Frontal cortex (tissue), 3 donors: ENCODE measurements at regions not wholly inside any gene's neighbourhood (a gene's known extent, or its start where the extent isn't known, plus 50 kb on each side); places are given as distances from the start of the nearest gene placed in this dataset.
"Not testable (repeated sequence)": the region's sequence is repeated elsewhere in the genome, so short reads cannot be mapped to it uniquely, and the experiment has no call there.

Source experiments
- DNase-seq, 2 donors: peaks; one replicate each; pipeline ENCODE4 v3.0.0; 2012; ENCODE audit warnings: low spot score in 2 of 2
- FAIRE-seq: peaks from 2 replicates; lab custom pipeline; 2012; peaks lifted over from hg19 to GRCh38; lab: Jason Lieb, UNC
- donor health status: control.
- donor health status: control.
- donor health status: control.

GRCh38 chr4:81799371-81799770 lies 327.7 kb upstream of the RASGEF1B start:
- FAIRE-seq = no peak
- no peak for DNase-seq

DNA sequence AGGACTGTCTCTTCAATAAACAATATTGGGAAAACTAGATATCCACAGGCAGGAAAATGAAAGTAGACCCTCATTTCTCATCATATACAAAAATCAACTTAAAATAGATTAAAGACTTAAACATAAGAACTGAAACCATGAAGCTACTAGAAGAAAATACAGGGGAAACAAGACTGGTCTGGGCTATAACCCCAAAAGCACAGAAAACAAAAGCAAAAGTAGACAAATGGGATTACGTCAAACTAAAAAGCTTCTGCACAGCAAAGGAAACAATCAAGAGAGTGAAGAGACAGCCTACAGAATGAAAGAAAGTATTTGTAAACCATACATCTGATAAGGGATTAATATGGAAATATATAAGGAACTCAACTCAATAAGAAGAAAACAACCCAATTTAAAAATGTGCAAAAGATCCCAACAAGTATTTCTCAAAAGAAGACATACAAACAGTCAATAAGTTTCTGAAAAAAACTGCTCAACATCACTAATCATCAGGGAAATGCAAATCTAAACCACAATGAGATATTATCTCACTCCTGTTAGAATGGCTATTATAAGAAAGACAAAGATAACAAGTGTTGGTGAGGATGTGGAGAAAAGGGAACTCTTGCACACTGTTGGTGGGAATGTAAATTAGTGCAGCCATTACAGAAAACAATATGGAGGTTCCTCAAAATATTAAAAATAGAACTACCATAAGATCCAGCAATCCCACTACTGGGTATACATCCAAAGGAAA lies 325.3 kb upstream of the RASGEF1B start:
- DNase-seq = no peak
- no peak for FAIRE-seq

- FAIRE-seq (no peak), DNase-seq (no peak)
Observed at GRCh38 chr4:81792521-81792920, 320.8 kb upstream of the RASGEF1B start.

DNA sequence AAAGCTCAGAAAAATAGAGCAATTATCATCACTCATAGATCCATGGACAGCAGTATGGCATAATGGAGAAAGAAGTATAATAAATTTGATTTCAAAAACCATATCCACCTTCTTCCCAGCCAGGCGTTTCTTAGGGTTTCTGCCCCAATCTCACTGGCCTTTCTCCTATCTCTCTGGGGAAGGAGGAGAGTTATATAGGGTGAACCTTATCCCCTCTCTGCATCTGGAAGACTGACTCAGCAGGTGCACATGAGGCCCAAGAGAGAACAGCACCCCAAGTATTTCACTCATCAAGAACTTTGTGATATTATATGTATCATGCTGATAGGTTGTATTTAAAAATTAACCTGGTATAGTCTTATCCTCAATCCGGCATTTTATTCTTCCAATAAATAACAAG lies 318.8 kb upstream of the RASGEF1B start:
- FAIRE-seq (no peak), DNase-seq (no peak)

DNA sequence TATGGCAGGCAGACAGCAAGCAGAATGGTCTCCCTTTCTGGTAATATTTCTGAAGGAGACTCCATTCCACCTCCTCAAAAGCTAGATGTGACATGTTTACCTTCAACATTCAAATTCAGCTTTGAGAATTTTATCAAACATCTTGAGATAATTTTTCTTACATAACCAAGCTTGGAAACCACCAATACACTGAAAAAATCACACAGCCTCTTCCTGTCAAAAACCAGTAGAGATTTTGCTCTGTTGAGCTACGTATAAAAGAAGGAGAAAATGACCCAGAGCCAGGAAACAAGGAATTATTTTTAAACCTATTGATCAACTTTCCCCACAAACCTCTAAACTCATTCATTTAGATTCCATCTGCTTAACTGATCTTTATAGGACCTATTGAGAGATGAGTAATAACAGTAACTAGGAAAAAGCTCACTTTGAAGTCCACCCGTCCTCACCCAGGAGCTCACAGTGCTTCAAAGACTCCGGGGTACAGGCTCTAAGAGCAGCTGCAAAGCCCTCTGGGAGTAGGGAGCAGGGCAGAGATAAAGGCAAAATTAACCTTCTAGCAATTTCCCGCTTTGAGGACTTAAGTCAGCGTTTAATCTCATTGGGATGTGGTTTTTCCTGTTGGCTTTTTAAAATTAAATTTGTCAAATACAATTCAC lies 318.2 kb upstream of the RASGEF1B start:
- FAIRE-seq (no peak), DNase-seq (no peak)

- FAIRE-seq (no peak), DNase-seq (no peak)
Observed at GRCh38 chr4:81789158-81789557, 317.5 kb upstream of the RASGEF1B start.

GRCh38 chr4:81786766-81787165 lies 315.1 kb upstream of the RASGEF1B start:
- FAIRE-seq (no peak), DNase-seq (no peak)

- DNase-seq (no peak), FAIRE-seq (no peak)
Observed at GRCh38 chr4:81786063-81786763, 314.5 kb upstream of the RASGEF1B start.

DNA sequence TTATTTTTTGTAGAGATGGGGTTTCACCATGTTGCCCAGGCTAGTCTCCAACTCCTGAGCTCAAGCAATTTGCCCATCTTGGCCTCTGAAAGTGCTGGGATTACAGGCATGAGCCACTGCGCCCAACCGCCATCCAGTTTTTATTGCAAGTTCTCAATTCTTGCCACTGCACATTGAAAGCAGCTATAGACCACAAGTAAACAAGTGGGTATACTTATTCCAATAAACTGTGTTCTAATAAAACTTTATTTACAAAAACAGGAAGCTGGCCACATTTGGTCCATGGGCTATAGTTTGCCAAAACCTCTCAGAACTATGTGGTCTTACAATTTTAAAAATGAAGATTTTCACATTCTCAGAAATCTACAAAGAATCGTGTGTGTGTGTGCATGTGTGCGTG lies 313.6 kb upstream of the RASGEF1B start:
- no peak for FAIRE-seq
- DNase-seq = no peak

DNA sequence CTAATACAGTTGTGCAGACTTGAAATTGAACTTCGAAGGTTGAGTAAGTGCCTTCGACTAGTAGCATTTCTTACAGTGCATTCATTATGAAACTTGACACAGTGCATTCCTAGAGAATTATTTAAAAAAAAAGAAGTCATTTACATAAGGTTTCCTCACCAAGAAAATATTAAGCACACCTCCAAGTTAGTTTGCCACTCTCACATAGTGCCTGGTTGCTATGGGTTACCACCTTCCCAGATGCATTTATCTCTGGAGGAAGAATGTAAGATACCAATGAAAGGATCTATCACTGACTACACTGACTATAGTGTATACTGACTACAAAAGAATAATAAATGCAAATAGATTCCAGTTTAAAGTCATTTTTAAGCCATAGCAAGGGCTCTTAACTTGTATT lies 311.9 kb upstream of the RASGEF1B start:
- FAIRE-seq (no peak), DNase-seq (no peak)

- no peak for FAIRE-seq
Observed at GRCh38 chr4:81781799-81782198, 310.1 kb upstream of the RASGEF1B start.

DNA sequence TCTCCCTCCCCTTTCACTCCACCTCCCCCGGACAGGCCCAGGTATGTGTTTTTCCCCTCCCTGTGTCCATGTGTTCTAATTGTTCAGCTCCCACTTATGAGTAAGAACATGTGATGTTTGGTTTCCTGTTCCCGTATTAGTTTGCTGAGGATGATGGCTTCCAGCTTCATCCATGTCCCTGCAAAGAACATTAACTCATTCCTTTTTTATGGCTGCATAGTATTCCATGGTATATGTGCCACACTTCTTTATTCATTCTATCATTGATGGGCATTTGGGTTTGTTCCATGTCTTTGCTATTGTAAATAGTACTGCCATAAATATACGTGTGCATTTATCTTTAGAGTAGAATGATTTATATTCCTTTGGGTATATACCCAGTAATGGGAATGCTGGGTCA lies 306.0 kb upstream of the RASGEF1B start:
- not testable (repeated sequence) for FAIRE-seq, DNase-seq

More at GRCh38 chr4:81781799-81782198, 310.1 kb upstream of the RASGEF1B start:
- DNase-seq = no peak

GRCh38 chr4:81776794-81777193 lies 305.1 kb upstream of the RASGEF1B start:
- FAIRE-seq = no peak
- DNase-seq = no peak

DNA sequence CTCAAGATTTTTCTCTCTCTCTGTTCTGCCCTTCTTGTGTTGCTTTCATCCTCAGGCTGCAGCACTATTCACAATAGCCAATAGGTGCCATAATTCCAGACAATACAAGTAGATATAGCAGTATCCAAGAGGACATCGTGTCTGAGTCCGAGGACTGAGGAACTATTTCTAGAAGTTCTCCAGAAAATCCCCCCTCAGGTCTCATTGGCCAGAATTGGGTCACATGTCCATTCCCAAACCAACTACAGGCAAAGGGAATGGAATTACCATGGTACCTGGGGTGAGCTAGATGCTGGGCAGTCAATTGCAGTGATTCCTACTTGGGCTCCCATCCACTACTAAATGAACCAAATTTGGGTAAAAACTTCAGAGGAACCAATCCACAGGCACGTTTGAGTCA lies 301.9 kb upstream of the RASGEF1B start:
- DNase-seq (no peak), FAIRE-seq (no peak)

- FAIRE-seq (no peak), DNase-seq (no peak)
Observed at GRCh38 chr4:81771721-81772120, 300.0 kb upstream of the RASGEF1B start.

GRCh38 chr4:81769244-81769643 lies 297.5 kb upstream of the RASGEF1B start:
- FAIRE-seq (no peak), DNase-seq (no peak)

DNA sequence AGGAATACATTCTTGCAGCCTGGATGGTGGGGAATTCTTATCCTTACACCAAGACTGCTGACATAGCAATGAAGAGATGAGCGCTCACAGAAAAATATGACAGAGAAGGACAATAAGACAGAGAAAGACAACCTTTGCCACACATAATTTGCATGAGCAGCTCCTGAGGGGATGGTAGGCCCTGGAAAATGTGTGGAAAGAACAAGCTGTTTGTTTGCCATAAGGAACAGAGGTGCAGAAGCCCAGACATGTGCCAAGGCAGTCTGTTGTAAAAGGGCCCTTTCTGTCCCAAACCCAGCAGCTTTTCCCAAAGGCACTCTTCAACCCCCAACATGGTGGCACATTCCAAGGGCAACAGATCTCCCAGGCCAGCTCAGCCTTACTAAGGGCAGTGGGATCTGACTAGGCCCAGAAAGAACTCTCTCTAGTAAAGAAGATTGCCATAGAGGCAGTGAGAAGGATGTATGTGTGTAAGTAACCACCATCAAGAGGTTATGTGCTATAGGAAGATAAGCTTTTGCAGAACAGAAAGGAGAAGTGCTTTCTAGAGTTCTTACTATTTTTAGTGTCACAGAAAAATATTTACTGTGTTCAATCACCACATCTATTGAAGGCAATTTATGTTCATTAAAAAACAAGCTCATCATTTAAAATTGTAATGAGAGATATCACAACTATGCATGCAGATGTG lies 287.0 kb upstream of the RASGEF1B start:
- DNase-seq (no peak), FAIRE-seq (no peak)

DNA sequence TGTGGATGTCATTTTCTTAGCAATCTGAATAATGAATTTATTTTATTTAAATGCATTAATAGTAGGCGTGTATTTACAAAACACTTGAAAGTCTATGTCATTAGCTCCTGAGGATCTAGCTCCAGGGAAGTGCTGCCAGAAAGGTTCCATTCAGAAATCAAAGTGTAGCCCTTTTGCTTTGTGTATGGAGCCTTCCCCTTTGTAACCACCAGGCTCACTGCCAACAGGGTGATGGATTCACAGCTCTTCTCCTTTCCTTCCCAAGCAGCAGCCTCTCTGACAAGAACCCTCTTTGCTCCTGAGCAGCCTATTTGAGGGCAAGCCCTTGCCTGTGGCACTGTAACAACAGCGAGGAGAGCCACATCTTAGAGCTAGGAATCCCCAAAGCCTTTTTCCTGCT lies 286.0 kb upstream of the RASGEF1B start:
- DNase-seq = no peak
- FAIRE-seq = no peak

DNA sequence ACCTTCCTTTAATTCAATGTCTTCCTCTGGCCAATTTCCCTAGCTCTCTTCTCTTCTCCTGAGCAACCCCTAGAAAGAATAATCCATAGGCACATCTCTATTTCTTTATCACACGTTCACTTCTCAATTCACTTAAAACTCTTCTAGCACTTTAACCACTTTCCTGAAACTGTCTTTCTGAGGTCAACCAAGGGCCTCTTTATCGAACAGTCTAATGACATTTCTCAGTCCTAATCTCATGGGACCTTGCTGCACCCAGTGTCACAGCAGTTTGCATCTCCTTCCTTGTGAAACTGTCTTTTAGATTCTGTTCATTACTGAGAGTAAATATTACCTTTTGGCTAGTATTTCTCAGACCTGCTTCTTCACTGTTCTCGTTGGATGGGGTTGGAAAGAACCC lies 285.3 kb upstream of the RASGEF1B start:
- DNase-seq (no peak), FAIRE-seq (no peak)

DNA sequence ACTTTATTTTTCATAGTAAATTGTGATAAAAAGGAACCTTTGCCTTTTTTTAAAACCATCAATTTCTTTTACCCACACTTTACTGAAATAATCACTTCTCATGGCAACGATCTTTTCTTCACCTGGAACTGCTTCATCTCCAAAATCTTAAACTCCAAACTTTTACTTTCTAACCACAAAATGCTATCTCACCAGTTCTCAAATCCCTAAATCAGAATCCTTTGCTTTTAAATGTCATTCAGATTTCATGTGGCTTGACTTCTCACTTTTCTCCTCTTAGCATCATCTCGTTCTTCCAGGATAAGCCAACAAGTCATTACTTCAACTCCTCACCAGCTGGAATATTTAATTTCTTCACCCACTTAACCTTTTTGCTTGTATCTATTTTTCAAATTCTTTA lies 284.3 kb upstream of the RASGEF1B start:
- DNase-seq (no peak), FAIRE-seq (no peak)

GRCh38 chr4:81754169-81754568 lies 282.5 kb upstream of the RASGEF1B start:
- DNase-seq (no peak), FAIRE-seq (no peak)
